Tibial nerve (tissue), 4 donors: ENCODE measurements at regions not wholly inside any gene's neighbourhood (a gene's known extent, or its start where the extent isn't known, plus 50 kb on each side); places are given as distances from the start of the nearest gene placed in this dataset.

ENCODE experiments used
- DNase-seq, 2 donors: peaks; one replicate each; pipeline ENCODE4 v3.0.0-alpha.2; 2019; ENCODE audit warnings: low spot score in 2 of 2
- H3K27ac ChIP-seq, 4 donors: fragments of 200-600 bp; sonication (generic) in 3 of 4; one replicate each; pipeline ENCODE4 v1.5.1; 2017 to 2019; ENCODE audit warnings: mild to moderate bottlenecking in 1 of 4
- H3K27me3 ChIP-seq, 2 donors: fragments of 200-600 bp; sonication (generic) in 1 of 2; one replicate each; pipeline versions ENCODE4 v1.5.1 to v1.6.0; 2017 to 2019
- H3K36me3 ChIP-seq, 3 donors: fragments of 200-600 bp; sonication (generic); one replicate each; pipeline ENCODE4 v1.5.1; 2018 to 2019
- H3K4me1 ChIP-seq, 4 donors: fragments of 200-600 bp; sonication (generic) in 3 of 4; one replicate each; pipeline ENCODE4 v1.5.1; 2017 to 2019
- H3K4me3 ChIP-seq, 4 donors: fragments of 200-600 bp; sonication (generic) in 3 of 4; one replicate each; pipeline ENCODE4 v1.5.1; 2017 to 2019; ENCODE audit warnings: mild to moderate bottlenecking in 1 of 4, moderate library complexity in 1 of 4
- H3K9me3 ChIP-seq, 4 donors: fragments of 200-600 bp; sonication (generic) in 3 of 4; one replicate each; pipeline ENCODE4 v1.5.1; 2017 to 2019
- EP300 ChIP-seq, 2 donors: sonication (generic); formaldehyde crosslinking; IDR thresholded peaks; one replicate each; pipeline ENCODE4 v1.6.1; 2017; ENCODE audit warnings: antibody characterized with exemption in 2 of 2, mild to moderate bottlenecking in 1 of 2
- POLR2A ChIP-seq, 2 donors: fragments of 450-650 bp; IDR thresholded peaks; one replicate each; pipeline ENCODE4 v1.6.1; 2017; ENCODE audit warnings: antibody characterized with exemption in 2 of 2, mild to moderate bottlenecking in 2 of 2, moderate library complexity in 2 of 2
- WGBS, 2 donors: methylation state at CpG; one replicate each; pipeline ENCODE4 v1.1.5; 2018; 5-methylcytosine and 5-hydroxymethylcytosine counted together
- TF ChIP-seq, protein P1 (sequence below), 5 experiments: fragments of 200-600 bp in 3 of 5; fragments of 450-650 bp in 2 of 5; sonication (generic) in 3 of 5; IDR thresholded peaks; one replicate each; pipeline ENCODE4 v1.5.1; 2016 to 2019; ENCODE audit warnings: antibody characterized with exemption in 5 of 5, mild to moderate bottlenecking in 3 of 5, moderate library complexity in 2 of 5

DNA sequence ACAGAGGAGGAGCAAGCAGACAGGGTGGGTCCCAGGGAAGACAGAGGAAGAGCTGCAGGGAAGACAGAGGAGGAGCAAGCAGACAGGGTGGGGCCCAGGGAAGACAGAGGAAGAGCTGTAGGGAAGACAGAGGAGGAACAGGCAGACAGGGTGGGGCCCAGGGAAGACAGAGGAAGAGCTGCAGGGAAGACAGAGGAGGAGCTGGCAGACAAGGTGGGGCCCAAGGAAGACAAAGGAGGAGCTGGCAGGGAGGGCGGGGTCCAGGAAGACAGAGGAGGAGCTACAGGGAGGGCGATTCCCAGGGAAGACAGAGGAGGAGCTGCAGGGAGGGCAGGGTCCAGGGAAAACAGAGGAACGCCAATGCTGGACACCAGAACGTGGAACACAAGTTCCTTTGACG lies 66.5 kb downstream of the PLXNA1 start:
- TF ChIP-seq, protein P1, sequence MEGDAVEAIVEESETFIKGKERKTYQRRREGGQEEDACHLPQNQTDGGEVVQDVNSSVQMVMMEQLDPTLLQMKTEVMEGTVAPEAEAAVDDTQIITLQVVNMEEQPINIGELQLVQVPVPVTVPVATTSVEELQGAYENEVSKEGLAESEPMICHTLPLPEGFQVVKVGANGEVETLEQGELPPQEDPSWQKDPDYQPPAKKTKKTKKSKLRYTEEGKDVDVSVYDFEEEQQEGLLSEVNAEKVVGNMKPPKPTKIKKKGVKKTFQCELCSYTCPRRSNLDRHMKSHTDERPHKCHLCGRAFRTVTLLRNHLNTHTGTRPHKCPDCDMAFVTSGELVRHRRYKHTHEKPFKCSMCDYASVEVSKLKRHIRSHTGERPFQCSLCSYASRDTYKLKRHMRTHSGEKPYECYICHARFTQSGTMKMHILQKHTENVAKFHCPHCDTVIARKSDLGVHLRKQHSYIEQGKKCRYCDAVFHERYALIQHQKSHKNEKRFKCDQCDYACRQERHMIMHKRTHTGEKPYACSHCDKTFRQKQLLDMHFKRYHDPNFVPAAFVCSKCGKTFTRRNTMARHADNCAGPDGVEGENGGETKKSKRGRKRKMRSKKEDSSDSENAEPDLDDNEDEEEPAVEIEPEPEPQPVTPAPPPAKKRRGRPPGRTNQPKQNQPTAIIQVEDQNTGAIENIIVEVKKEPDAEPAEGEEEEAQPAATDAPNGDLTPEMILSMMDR (IDR thresholded peaks at IDR 0.05): no peak
- TF ChIP-seq POLR2A (IDR thresholded peaks at IDR 0.05) (no peak), EP300 (IDR thresholded peaks at IDR 0.05) (no peak)
- 74 to 82% methylated on average over 5 of the region's 5 CpGs for WGBS, 2 donors
- Histone ChIP-seq H3K9me3 (peaks cover 0 to 18% (median 0%) of the 10 kb centered on the region in 4 donors), H3K4me1 (peaks cover 0 to 31% (median 0%) of the 10 kb centered on the region in 4 donors), H3K4me3 (no peak overlapping the region), H3K27ac (no peak overlapping the region), H3K36me3 (no peaks in the 10 kb centered on the region), H3K27me3 (no peaks in the 10 kb centered on the region)
- DNase-seq: peak in 1 of 2 donors; percentile 8

DNA sequence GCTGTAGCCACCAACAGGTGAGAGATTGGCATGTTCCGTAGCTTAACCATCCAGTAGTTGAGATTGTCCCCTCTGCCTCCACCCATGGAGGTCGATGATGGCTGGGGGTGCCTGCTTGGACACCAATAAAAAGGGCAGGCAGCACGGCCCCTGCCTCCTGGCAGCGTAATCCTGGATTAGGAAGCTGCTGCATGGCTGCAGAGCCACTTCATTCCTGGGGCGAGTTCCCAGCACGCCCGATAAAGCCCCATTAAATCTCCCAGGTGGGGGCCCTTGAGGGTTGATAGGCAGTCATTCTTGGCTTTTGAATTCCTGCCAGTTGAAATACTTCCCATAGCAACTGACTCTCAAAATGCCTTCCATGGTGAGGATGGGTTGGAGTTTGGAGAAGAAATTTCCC lies 67.8 kb downstream of the PLXNA1 start:
- H3K4me1 ChIP-seq: peaks cover 0 to 24% (median 0%) of the 10 kb centered on the region in 4 donors
- H3K27ac ChIP-seq: no peak overlapping the region
- H3K36me3 ChIP-seq: no peaks in the 10 kb centered on the region
- no peak for TF ChIP-seq POLR2A (IDR thresholded peaks at IDR 0.05)
- TF ChIP-seq, protein P1 (IDR thresholded peaks at IDR 0.05): no peak
- TF ChIP-seq EP300 (IDR thresholded peaks at IDR 0.05): no peak
- H3K4me3 ChIP-seq: no peak overlapping the region
- no peaks in the 10 kb centered on the region for H3K27me3 ChIP-seq
- WGBS, 2 donors: 60 to 78% methylated on average over 4 to 7 of the region's 7 CpGs
- DNase-seq: no peak
- H3K9me3 ChIP-seq: peaks cover 0 to 18% (median 0%) of the 10 kb centered on the region in 4 donors

DNA sequence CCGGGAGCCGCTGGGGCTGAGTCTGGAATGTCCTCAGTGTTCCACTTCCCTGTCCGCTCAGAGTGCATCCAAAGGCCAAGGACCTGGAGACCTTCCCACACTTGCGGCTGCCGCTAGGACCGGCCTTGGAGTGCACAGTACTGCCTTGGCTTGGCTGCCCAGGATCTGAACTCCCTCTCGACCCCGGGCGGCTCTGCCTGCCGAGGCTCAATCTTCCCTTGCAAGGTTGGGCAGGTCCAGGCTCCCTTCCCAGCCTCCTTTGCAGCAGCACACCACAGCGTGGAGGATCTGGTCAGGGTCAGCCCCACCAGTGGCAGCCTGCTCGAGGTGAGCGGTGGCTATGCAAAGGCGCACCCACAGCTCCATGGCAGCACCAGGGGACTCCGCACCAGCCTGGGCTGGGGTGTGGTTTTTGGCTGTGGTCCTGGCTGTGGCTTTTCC lies 69.2 kb downstream of the PLXNA1 start:
- 69% methylated on average over 11 of the region's 15 CpGs; no CpG with 5 or more reads in 1 of the 2 donors for WGBS, 2 donors

DNA sequence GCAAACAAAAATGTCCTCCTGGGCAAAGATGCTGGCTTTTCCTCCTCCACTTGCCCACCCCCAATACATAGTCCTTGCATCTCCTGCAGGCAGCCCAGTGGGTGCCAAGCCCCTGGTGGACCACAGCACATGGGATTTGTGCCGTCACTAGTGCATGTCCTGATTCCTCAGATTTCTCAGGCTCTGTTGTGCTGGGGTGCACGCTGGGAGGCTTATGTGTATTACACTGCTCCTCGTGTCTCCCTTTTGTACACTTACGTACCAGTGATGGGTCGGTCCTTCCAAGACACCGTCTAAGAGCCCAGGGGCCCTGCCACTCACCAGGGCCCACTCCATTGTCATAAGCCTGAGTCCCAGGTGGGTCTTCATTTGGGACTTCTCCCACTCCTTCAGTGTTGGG lies 70.1 kb downstream of the PLXNA1 start:
- no peaks in the 10 kb centered on the region for H3K27me3 ChIP-seq

More for the DNA sequence above, 69.2 kb downstream of the PLXNA1 start:
- peak; percentile 61 to 62 for DNase-seq
- Histone ChIP-seq H3K27me3 (no peaks in the 10 kb centered on the region), H3K4me1 (peaks cover 0 to 20% (median 0%) of the 10 kb centered on the region in 4 donors), H3K36me3 (no peaks in the 10 kb centered on the region), H3K4me3 (no peak overlapping the region), H3K9me3 (peaks cover 0 to 29% (median 0%) of the 10 kb centered on the region in 4 donors), H3K27ac (no peak overlapping the region)
- TF ChIP-seq POLR2A (IDR thresholded peaks at IDR 0.05) (no peak), EP300 (IDR thresholded peaks at IDR 0.05) (peak in 1 of 2 donors; percentile 41)

DNA sequence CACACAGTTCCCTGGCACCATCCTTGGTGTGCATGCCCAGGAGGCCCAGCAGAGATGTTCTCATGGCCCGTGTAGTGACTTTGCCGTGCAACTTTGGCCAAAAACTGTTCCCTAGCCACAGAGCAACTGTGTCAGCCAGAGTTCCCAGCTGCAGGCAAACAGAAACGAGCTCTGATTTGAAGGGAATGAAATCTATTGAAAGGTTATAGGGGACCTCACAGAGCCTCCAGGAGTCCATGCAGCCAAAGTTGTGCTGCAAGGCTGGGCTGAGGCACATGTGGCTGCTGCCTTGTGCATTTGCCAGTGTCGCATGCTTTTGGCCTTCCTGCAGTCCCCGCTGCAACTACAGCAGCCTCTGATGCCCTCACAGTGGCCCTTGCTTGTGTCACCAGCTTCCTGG lies 70.5 kb downstream of the PLXNA1 start:
- WGBS, 2 donors: 63 to 67% methylated on average over 5 of the region's 5 CpGs
- Histone ChIP-seq H3K36me3 (no peaks in the 10 kb centered on the region), H3K27ac (no peak overlapping the region), H3K4me1 (peaks cover 0 to 20% (median 0%) of the 10 kb centered on the region in 4 donors), H3K9me3 (peaks cover 0 to 38% (median 0%) of the 10 kb centered on the region in 4 donors), H3K27me3 (no peaks in the 10 kb centered on the region), H3K4me3 (no peak overlapping the region)
- DNase-seq: peak in 1 of 2 donors; percentile 15
- no peak for TF ChIP-seq POLR2A (IDR thresholded peaks at IDR 0.05)
- no peak for TF ChIP-seq EP300 (IDR thresholded peaks at IDR 0.05)
- TF ChIP-seq, protein P1 (IDR thresholded peaks at IDR 0.05): no peak

More for the DNA sequence above, 70.1 kb downstream of the PLXNA1 start:
- Histone ChIP-seq H3K27ac (no peak overlapping the region), H3K4me1 (peaks cover 0 to 20% (median 0%) of the 10 kb centered on the region in 4 donors), H3K4me3 (no peak overlapping the region), H3K9me3 (peaks cover 0 to 38% (median 0%) of the 10 kb centered on the region in 4 donors), H3K36me3 (no peaks in the 10 kb centered on the region)
- WGBS, 2 donors: 70 to 89% methylated on average over 6 of the region's 6 CpGs
- TF ChIP-seq POLR2A (IDR thresholded peaks at IDR 0.05) (no peak), EP300 (IDR thresholded peaks at IDR 0.05) (no peak)
- TF ChIP-seq, protein P1 (IDR thresholded peaks at IDR 0.05): no peak
- no peak for DNase-seq
